ENCODE measurements at regions not wholly inside any gene's neighbourhood (a gene's known extent, or its start where the extent isn't known, plus 50 kb on each side); places are given as distances from the start of the nearest gene placed in this dataset.
"Not testable (repeated sequence)": the region's sequence is repeated elsewhere in the genome, so short reads cannot be mapped to it uniquely, and the experiment has no call there.

GRCh38 chr6:144652292-144652891 lies 367.3 kb downstream of the UTRN start:
- DNase-seq (ENCODE audit: low read depth in 2 of 2) = no peak

GRCh38 chr6:144653885-144654505 lies 368.9 kb downstream of the UTRN start:
- no peak for DNase-seq (ENCODE audit: low read depth in 2 of 2)

- DNase-seq (ENCODE audit: low read depth in 2 of 2) = no peak
Measured at GRCh38 chr6:144654506-144654905, 369.4 kb downstream of the UTRN start.

- DNase-seq (ENCODE audit: low read depth in 2 of 2) = no peak
Measured at GRCh38 chr6:144655376-144655775, 370.2 kb downstream of the UTRN start.

- DNase-seq (ENCODE audit: low read depth in 2 of 2) = no peak
Measured at GRCh38 chr6:144657691-144658090, 372.6 kb downstream of the UTRN start.

GRCh38 chr6:144659202-144660182 lies 374.4 kb downstream of the UTRN start:
- DNase-seq (ENCODE audit: low read depth in 2 of 2) = peak; percentile 45 to 67

- no peak for DNase-seq (ENCODE audit: low read depth in 2 of 2)
Measured at GRCh38 chr6:144660561-144661115, 375.5 kb downstream of the UTRN start.

- no peak for DNase-seq (ENCODE audit: low read depth in 2 of 2)
Measured at GRCh38 chr6:144661116-144661806, 376.1 kb downstream of the UTRN start.

GRCh38 chr6:144662812-144663365 lies 377.8 kb downstream of the UTRN start:
- peak in 1 of 2 donors; percentile 10 for DNase-seq (ENCODE audit: low read depth in 2 of 2)

- no peak for DNase-seq (ENCODE audit: low read depth in 2 of 2)
Measured at GRCh38 chr6:144664281-144664680, 379.1 kb downstream of the UTRN start.

GRCh38 chr6:144664947-144665346 lies 379.8 kb downstream of the UTRN start:
- no peak for DNase-seq (ENCODE audit: low read depth in 2 of 2)

GRCh38 chr6:144665932-144666450 lies 380.9 kb downstream of the UTRN start:
- no peak for DNase-seq (ENCODE audit: low read depth in 2 of 2)

GRCh38 chr6:144666781-144667180 lies 381.6 kb downstream of the UTRN start:
- no peak for DNase-seq (ENCODE audit: low read depth in 2 of 2)

- no peak for DNase-seq (ENCODE audit: low read depth in 2 of 2)
Measured at GRCh38 chr6:144667532-144668503, 382.7 kb downstream of the UTRN start.

- not testable (repeated sequence) for DNase-seq (ENCODE audit: low read depth in 2 of 2)
Measured at GRCh38 chr6:144670259-144670658, 385.1 kb downstream of the UTRN start.

GRCh38 chr6:144673807-144674206 lies 388.7 kb downstream of the UTRN start:
- no peak for DNase-seq (ENCODE audit: low read depth in 2 of 2)

GRCh38 chr6:144675231-144675861 lies 390.2 kb downstream of the UTRN start:
- peak in 1 of 2 donors; percentile 74 for DNase-seq (ENCODE audit: low read depth in 2 of 2)

- DNase-seq (ENCODE audit: low read depth in 2 of 2) = not testable (repeated sequence)
Measured at GRCh38 chr6:144676310-144676709, 391.2 kb downstream of the UTRN start.

GRCh38 chr6:144677263-144677662 lies 392.1 kb downstream of the UTRN start:
- not testable (repeated sequence) for DNase-seq (ENCODE audit: low read depth in 2 of 2)
